Effector memory CD8-positive, alpha-beta T cell (primary cell): ENCODE measurements at regions not wholly inside any gene's neighbourhood (a gene's known extent, or its start where the extent isn't known, plus 50 kb on each side); places are given as distances from the start of the nearest gene placed in this dataset.

Source experiments
- ATAC-seq: fragments of 150-1000 bp; cut with Tn5 transposase; replicated peaks from 2 replicates; pipeline ENCODE4 v1.10.0; 2021; ENCODE audit warnings: mild to moderate bottlenecking, moderate library complexity
- DNase-seq, 3 experiments: peaks; one replicate each; pipeline ENCODE4 v3.0.0; 2021
- H3K27ac Mint-ChIP-seq, 2 donors: one replicate each; pipeline ENCODE4 v1.8.0; 2022; ENCODE audit warnings: mild to moderate bottlenecking in 2 of 2, mixed read lengths in 2 of 2, moderate library complexity in 2 of 2
- H3K27me3 Mint-ChIP-seq, 2 donors: one replicate each; pipeline ENCODE4 v1.8.0; 2022; ENCODE audit warnings: mixed read lengths in 2 of 2
- H3K36me3 Mint-ChIP-seq: one replicate; pipeline ENCODE4 v1.8.0; 2022; ENCODE audit warnings: mild to moderate bottlenecking, moderate library complexity, mixed read lengths; ENCODE audit not compliant: insufficient read depth
- H3K4me1 Mint-ChIP-seq, 2 donors: one replicate each; pipeline ENCODE4 v1.8.0; 2022; ENCODE audit warnings: low read depth in 2 of 2, mixed read lengths in 2 of 2
- H3K4me3 Mint-ChIP-seq, 2 donors: one replicate each; pipeline ENCODE4 v1.8.0; 2022; ENCODE audit warnings: mild to moderate bottlenecking in 2 of 2, mixed read lengths in 2 of 2, moderate library complexity in 2 of 2
- H3K9me3 Mint-ChIP-seq, 2 donors: one replicate each; pipeline ENCODE4 v1.8.0; 2022; ENCODE audit warnings: mixed read lengths in 2 of 2

- peaks cover 3% of the 10 kb centered on the region for H3K36me3 Mint-ChIP-seq
Measured at GRCh38 chr6:164035900-164036485, 621.5 kb downstream of the QKI start.

GRCh38 chr6:164034602-164035140 is 620.2 kb downstream of the QKI start:
- Mint-ChIP-seq H3K9me3 (no peaks in the 10 kb centered on the region), H3K4me1 (no peaks in the 10 kb centered on the region), H3K27me3 (peaks cover 7 to 11% of the 10 kb centered on the region in 2 donors), H3K27ac (no peak overlapping the region), H3K36me3 (no peaks in the 10 kb centered on the region), H3K4me3 (no peak overlapping the region)
- DNase-seq = no peak
- ATAC-seq = no peak

More at GRCh38 chr6:164035900-164036485, 621.5 kb downstream of the QKI start:
- Mint-ChIP-seq H3K9me3 (no peaks in the 10 kb centered on the region), H3K27ac (no peak overlapping the region), H3K27me3 (peaks cover 7 to 11% of the 10 kb centered on the region in 2 donors), H3K4me1 (no peaks in the 10 kb centered on the region), H3K4me3 (no peak overlapping the region)
- ATAC-seq = no peak
- DNase-seq = no peak

GRCh38 chr6:164025180-164025579 is 610.7 kb downstream of the QKI start:
- Mint-ChIP-seq H3K4me1 (no peaks in the 10 kb centered on the region), H3K27me3 (peaks cover 4 to 20% of the 10 kb centered on the region in 2 donors), H3K27ac (no peak overlapping the region), H3K36me3 (no peaks in the 10 kb centered on the region), H3K4me3 (no peak overlapping the region), H3K9me3 (no peaks in the 10 kb centered on the region)
- DNase-seq = no peak
- no peak for ATAC-seq

DNA sequence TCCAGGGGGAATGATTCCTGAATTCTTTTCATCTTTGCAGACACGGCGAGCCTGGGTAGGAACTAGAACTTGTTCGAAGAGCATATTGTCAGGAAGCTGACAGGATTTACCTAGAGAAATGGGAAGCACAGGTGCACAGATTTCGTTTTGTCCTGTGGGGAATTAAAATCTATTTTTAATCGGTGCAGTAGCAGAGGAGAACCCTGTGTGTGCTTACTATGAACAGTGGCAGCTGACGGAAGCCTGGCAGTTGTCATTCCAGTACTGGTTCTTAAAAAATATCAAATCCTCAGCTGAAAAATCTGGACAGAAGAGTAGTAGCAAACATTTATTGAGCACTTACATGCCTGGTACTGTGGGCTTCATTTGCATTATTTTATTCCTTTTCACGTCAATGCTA is 609.0 kb downstream of the QKI start:
- DNase-seq = no peak
- Mint-ChIP-seq H3K4me1 (no peaks in the 10 kb centered on the region), H3K27ac (no peak overlapping the region), H3K9me3 (peaks cover 2 to 4% of the 10 kb centered on the region in 2 donors), H3K36me3 (no peaks in the 10 kb centered on the region), H3K4me3 (no peak overlapping the region), H3K27me3 (peaks cover 3 to 15% of the 10 kb centered on the region in 2 donors)
- ATAC-seq = no peak

DNA sequence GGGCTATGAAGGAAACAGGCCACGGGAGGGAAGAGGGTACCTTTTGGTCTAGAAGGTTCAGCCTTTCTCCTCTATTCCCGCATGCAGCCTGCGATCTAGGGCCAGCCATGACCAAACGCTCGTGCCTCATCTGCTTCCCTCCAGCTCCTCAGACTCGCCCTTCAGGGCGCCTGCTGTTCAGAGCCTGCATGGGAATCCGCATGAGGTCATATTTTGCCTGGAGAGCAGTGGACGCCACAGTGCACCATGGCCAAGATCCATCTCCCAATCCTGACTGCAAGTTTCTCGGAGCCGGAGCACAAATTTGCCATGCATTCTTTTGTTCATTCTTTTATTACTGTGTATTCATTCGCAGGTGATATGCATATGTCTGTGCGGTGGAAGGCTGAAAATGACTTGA is 608.1 kb downstream of the QKI start:
- Mint-ChIP-seq H3K27ac (no peak overlapping the region), H3K4me1 (no peaks in the 10 kb centered on the region), H3K27me3 (peaks cover 8 to 24% of the 10 kb centered on the region in 2 donors), H3K9me3 (peaks cover 2 to 7% of the 10 kb centered on the region in 2 donors), H3K36me3 (no peaks in the 10 kb centered on the region), H3K4me3 (no peak overlapping the region)
- DNase-seq = no peak
- no peak for ATAC-seq

DNA sequence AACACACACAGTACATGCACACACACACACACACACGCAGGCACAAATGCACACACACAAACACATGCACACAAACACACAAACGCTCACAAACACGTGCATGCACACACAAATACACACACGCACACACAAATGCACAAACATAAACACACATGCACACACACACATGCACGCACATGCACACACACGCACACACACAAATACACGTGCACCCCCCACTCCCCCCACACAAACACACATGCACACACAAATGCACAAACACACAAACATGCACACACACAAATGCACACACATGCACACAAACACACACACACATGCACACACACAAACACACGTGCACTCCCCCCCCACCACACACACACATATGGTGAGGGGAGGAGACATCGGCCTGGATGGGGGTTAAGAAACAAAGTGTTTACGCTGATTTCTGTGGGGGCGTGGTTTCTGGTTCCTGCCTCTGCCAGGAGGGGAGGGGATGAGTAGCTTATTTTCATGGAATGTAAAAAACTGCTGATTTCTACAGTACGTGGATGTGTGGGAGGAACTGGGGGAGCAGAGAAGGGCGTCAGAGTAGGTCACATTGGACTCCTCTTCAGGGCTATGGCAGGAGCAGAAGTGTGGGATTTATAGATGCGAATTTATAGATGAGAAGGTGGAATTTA is 607.2 kb downstream of the QKI start:
- Mint-ChIP-seq H3K36me3 (no peaks in the 10 kb centered on the region), H3K4me3 (no peak overlapping the region), H3K9me3 (peaks cover 2 to 7% of the 10 kb centered on the region in 2 donors), H3K27ac (no peak overlapping the region), H3K4me1 (no peaks in the 10 kb centered on the region), H3K27me3 (peaks cover 8 to 26% of the 10 kb centered on the region in 2 donors)
- ATAC-seq (no peak), DNase-seq (no peak)

- H3K4me3 Mint-ChIP-seq = no peak overlapping the region
- H3K36me3 Mint-ChIP-seq = no peaks in the 10 kb centered on the region
- peaks cover 2 to 7% of the 10 kb centered on the region in 2 donors for H3K9me3 Mint-ChIP-seq
- no peak for DNase-seq
- no peak for ATAC-seq
- no peak overlapping the region for H3K27ac Mint-ChIP-seq
- H3K4me1 Mint-ChIP-seq = no peaks in the 10 kb centered on the region
- peaks cover 8 to 26% of the 10 kb centered on the region in 2 donors for H3K27me3 Mint-ChIP-seq
Measured at GRCh38 chr6:164020142-164020541, 605.6 kb downstream of the QKI start.

GRCh38 chr6:164018133-164018532 is 603.6 kb downstream of the QKI start:
- no peak overlapping the region for H3K27ac Mint-ChIP-seq
- ATAC-seq (no peak), DNase-seq (no peak)
- H3K9me3 Mint-ChIP-seq = peaks cover 2 to 7% of the 10 kb centered on the region in 2 donors
- H3K36me3 Mint-ChIP-seq = no peaks in the 10 kb centered on the region
- H3K27me3 Mint-ChIP-seq = peaks cover 8 to 26% of the 10 kb centered on the region in 2 donors
- no peaks in the 10 kb centered on the region for H3K4me1 Mint-ChIP-seq
- H3K4me3 Mint-ChIP-seq = no peak overlapping the region

DNA sequence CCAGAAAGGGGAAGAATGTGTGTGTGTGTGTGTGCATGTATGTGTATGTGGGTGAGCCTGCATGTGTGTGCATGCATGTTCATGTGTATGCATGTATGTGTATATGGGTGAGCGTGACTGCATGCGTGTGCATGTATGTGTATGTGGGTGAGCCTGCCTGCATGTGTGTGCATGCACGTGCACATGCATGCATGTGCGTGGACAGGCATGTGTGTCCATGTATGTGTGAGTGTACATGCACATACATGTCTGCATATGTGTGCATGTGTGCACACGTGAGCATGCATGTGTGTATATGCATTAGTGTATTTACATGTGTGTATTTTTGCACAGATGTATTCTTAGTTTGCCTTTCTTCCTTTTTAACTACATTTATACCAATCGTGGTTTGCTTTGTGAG is 601.5 kb downstream of the QKI start:
- Mint-ChIP-seq H3K9me3 (peaks cover 2 to 7% of the 10 kb centered on the region in 2 donors), H3K4me1 (no peaks in the 10 kb centered on the region), H3K36me3 (no peaks in the 10 kb centered on the region), H3K4me3 (no peak overlapping the region), H3K27me3 (peaks cover 14 to 21% of the 10 kb centered on the region in 2 donors), H3K27ac (no peak overlapping the region)
- DNase-seq = no peak
- no peak for ATAC-seq

DNA sequence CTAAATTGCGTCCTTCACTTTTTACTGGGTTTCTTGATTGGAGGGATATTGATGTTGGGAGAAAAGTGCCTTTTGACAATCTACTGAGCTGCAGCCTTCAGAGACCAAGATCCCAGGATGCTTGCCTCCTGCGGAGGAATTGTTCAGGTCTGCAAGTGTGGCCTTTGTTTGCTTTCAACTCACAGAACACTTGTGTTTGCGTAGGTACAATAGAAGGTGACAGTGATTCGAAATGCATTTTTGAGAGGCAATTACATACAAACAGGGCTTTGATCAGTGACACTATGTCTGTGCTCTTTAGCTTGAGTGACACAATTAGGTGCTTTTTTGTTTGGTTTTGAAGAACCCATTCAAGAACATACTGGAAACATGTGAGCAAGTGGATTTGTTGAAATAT is 600.6 kb downstream of the QKI start:
- no peak for ATAC-seq
- no peak for DNase-seq
- no peak overlapping the region for H3K4me3 Mint-ChIP-seq
- peaks cover 2 to 7% of the 10 kb centered on the region in 2 donors for H3K9me3 Mint-ChIP-seq
- H3K4me1 Mint-ChIP-seq = no peaks in the 10 kb centered on the region
- H3K36me3 Mint-ChIP-seq = no peaks in the 10 kb centered on the region
- H3K27me3 Mint-ChIP-seq = peaks cover 14 to 16% of the 10 kb centered on the region in 2 donors
- H3K27ac Mint-ChIP-seq = no peak overlapping the region

DNA sequence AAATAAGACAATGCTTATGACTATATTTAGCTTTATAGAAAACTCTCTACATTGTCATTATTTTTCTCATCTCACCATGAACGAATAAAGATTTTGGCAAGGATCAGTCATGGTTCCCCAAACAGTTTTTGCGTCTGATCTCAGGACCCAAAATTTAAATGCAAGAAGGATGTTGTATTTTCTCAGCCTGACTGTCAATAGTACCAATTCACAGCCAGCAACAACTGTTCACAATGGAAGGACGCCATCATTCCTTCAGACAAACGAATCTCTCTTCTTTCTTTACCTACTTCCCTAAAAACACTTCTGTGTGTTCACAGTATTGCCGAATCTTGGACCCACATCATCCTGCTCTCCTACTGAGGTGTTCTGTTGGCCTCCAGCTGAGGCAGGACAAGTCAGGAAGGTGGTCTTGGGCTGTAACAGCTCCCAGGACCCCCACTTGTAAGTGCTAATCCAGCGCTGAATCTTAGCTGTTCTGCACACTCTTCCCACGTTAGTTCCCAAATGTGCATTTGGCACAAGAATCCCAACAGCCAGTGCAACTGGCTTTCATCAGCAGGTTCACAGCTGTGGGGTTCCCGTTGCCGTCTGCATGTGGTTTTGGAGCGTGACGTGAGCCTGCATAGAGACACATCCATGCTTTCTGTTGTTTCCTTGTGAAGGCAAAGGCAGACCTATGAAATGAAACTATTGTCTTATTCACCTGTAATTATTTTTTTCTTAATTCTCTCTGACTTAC is 600.0 kb downstream of the QKI start:
- H3K4me3 Mint-ChIP-seq = no peak overlapping the region
- DNase-seq (no peak), ATAC-seq (no peak)
- H3K27me3 Mint-ChIP-seq = peaks cover 14 to 16% of the 10 kb centered on the region in 2 donors
- H3K4me1 Mint-ChIP-seq = no peaks in the 10 kb centered on the region
- H3K27ac Mint-ChIP-seq = no peak overlapping the region
- H3K9me3 Mint-ChIP-seq = peaks cover 2 to 7% of the 10 kb centered on the region in 2 donors
- no peaks in the 10 kb centered on the region for H3K36me3 Mint-ChIP-seq

- H3K4me3 Mint-ChIP-seq = no peak overlapping the region
- no peaks in the 10 kb centered on the region for H3K4me1 Mint-ChIP-seq
- DNase-seq (no peak), ATAC-seq (no peak)
- H3K9me3 Mint-ChIP-seq = peaks cover 1 to 6% of the 10 kb centered on the region in 2 donors
- H3K36me3 Mint-ChIP-seq = no peaks in the 10 kb centered on the region
- peaks cover 14 to 16% of the 10 kb centered on the region in 2 donors for H3K27me3 Mint-ChIP-seq
- no peak overlapping the region for H3K27ac Mint-ChIP-seq
Measured at GRCh38 chr6:164013480-164014208, 599.1 kb downstream of the QKI start.

GRCh38 chr6:164011321-164011720 is 596.8 kb downstream of the QKI start:
- H3K9me3 Mint-ChIP-seq = peaks cover 0 to 6% of the 10 kb centered on the region in 2 donors
- no peak for ATAC-seq
- H3K27me3 Mint-ChIP-seq = peaks cover 9 to 11% of the 10 kb centered on the region in 2 donors
- no peaks in the 10 kb centered on the region for H3K4me1 Mint-ChIP-seq
- no peak overlapping the region for H3K27ac Mint-ChIP-seq
- DNase-seq = no peak
- no peaks in the 10 kb centered on the region for H3K36me3 Mint-ChIP-seq
- H3K4me3 Mint-ChIP-seq = no peak overlapping the region
